Loucy (cell line): ENCODE measurements at regions not wholly inside any gene's neighbourhood (a gene's known extent, or its start where the extent isn't known, plus 50 kb on each side); places are given as distances from the start of the nearest gene placed in this dataset.

ENCODE experiments used
- EZH2phosphoT487 ChIP-seq: fragments of 200-600 bp; IDR thresholded peaks from 2 replicates; pipeline ENCODE4 v1.6.1; 2018; ENCODE audit warnings: antibody characterized with exemption, mild to moderate bottlenecking, moderate library complexity, borderline replicate concordance
- TF ChIP-seq, protein P1 (sequence below): fragments of 200-600 bp; sonication (generic); conservative IDR thresholded peaks from 2 replicates; pipeline ENCODE4 v1.5.1; 2014; ENCODE audit warnings: mild to moderate bottlenecking, antibody characterized with exemption, low read length

GRCh38 chr5:106451998-106452397 lies 1218.7 kb downstream of the EFNA5 start:
- TF ChIP-seq, protein P1, sequence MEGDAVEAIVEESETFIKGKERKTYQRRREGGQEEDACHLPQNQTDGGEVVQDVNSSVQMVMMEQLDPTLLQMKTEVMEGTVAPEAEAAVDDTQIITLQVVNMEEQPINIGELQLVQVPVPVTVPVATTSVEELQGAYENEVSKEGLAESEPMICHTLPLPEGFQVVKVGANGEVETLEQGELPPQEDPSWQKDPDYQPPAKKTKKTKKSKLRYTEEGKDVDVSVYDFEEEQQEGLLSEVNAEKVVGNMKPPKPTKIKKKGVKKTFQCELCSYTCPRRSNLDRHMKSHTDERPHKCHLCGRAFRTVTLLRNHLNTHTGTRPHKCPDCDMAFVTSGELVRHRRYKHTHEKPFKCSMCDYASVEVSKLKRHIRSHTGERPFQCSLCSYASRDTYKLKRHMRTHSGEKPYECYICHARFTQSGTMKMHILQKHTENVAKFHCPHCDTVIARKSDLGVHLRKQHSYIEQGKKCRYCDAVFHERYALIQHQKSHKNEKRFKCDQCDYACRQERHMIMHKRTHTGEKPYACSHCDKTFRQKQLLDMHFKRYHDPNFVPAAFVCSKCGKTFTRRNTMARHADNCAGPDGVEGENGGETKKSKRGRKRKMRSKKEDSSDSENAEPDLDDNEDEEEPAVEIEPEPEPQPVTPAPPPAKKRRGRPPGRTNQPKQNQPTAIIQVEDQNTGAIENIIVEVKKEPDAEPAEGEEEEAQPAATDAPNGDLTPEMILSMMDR, result no peak
- no peak for TF ChIP-seq EZH2phosphoT487
